ENCODE measurements at regions not wholly inside any gene's neighbourhood (a gene's known extent, or its start where the extent isn't known, plus 50 kb on each side); places are given as distances from the start of the nearest gene placed in this dataset.
"Not testable (repeated sequence)": the region's sequence is repeated elsewhere in the genome, so short reads cannot be mapped to it uniquely, and the experiment has no call there.

GRCh38 chr2:91759361-91759941 is 3068.0 kb downstream of the RPIA start:
- H3K27me3 ChIP-seq (ENCODE audit: insufficient read depth), result peaks cover 16% of the 10 kb centered on the region; the same call in 1 of the 2 replicates
- H3K9me2 ChIP-seq; H3K79me2 ChIP-seq (ENCODE audit: insufficient read depth); H3K9ac ChIP-seq; H2AFZ ChIP-seq (ENCODE audit: low read depth); H3K4me1 ChIP-seq (ENCODE audit: control insufficient read depth in 1 of 2, insufficient read depth in 2 of 2, low read depth in 1 of 2, low read length in 1 of 2); H3K4me2 ChIP-seq; CTCF ChIA-PET; POLR2A ChIA-PET; H3K36me3 ChIP-seq (replicated peaks in 1 of 2; ENCODE audit: control insufficient read depth in 1 of 2, insufficient read depth in 2 of 2, low read length in 1 of 2); H3K27ac ChIP-seq (ENCODE audit: low read depth in 2 of 2, low read length in 1 of 2); DNase-seq; H3K9me3 ChIP-seq; H4K20me1 ChIP-seq (ENCODE audit: insufficient read depth); H3F3A ChIP-seq (replicated peaks; ENCODE audit: insufficient read depth); H3K4me3 ChIP-seq (ENCODE audit: low read depth in 2 of 2, low read length in 1 of 2): not testable (repeated sequence)
- 2% methylated on average over 5 of the region's 5 CpGs for WGBS (ENCODE audit: low lambda C conversion rate)
- TF ChIP-seq CTCF (IDR thresholded peaks at IDR 0.05), result peak; percentile 51

- H3K4me1 ChIP-seq (ENCODE audit: control insufficient read depth in 1 of 2, insufficient read depth in 2 of 2, low read depth in 1 of 2, low read length in 1 of 2); H3K9ac ChIP-seq; POLR2A ChIA-PET; H3K9me2 ChIP-seq; H3K79me2 ChIP-seq (ENCODE audit: insufficient read depth); H4K20me1 ChIP-seq (ENCODE audit: insufficient read depth); H3K36me3 ChIP-seq (replicated peaks in 1 of 2; ENCODE audit: control insufficient read depth in 1 of 2, insufficient read depth in 2 of 2, low read length in 1 of 2); H3F3A ChIP-seq (replicated peaks; ENCODE audit: insufficient read depth); H3K4me2 ChIP-seq; CTCF ChIA-PET; H3K27ac ChIP-seq (ENCODE audit: low read depth in 2 of 2, low read length in 1 of 2); DNase-seq; H2AFZ ChIP-seq (ENCODE audit: low read depth); H3K4me3 ChIP-seq (ENCODE audit: low read depth in 2 of 2, low read length in 1 of 2); H3K9me3 ChIP-seq: not testable (repeated sequence)
- peaks cover 15% of the 10 kb centered on the region; the same call in 1 of the 2 replicates for H3K27me3 ChIP-seq (ENCODE audit: insufficient read depth)
- WGBS (ENCODE audit: low lambda C conversion rate), result 17% methylated on average over 1 of the region's 5 CpGs
Observed at GRCh38 chr2:91760672-91761071, 3069.2 kb downstream of the RPIA start.

GRCh38 chr2:91762312-91762711 is 3070.8 kb downstream of the RPIA start:
- H2AFZ ChIP-seq (ENCODE audit: low read depth); H3K9ac ChIP-seq; H3K4me3 ChIP-seq (ENCODE audit: low read depth in 2 of 2, low read length in 1 of 2); H3F3A ChIP-seq (replicated peaks; ENCODE audit: insufficient read depth); H3K4me1 ChIP-seq (ENCODE audit: control insufficient read depth in 1 of 2, insufficient read depth in 2 of 2, low read depth in 1 of 2, low read length in 1 of 2); H3K9me3 ChIP-seq; H3K4me2 ChIP-seq; H3K9me2 ChIP-seq; H3K27me3 ChIP-seq (ENCODE audit: insufficient read depth); H3K27ac ChIP-seq (ENCODE audit: low read depth in 2 of 2, low read length in 1 of 2); POLR2A ChIA-PET; H3K79me2 ChIP-seq (ENCODE audit: insufficient read depth); DNase-seq; CTCF ChIA-PET; H3K36me3 ChIP-seq (replicated peaks in 1 of 2; ENCODE audit: control insufficient read depth in 1 of 2, insufficient read depth in 2 of 2, low read length in 1 of 2); H4K20me1 ChIP-seq (ENCODE audit: insufficient read depth): not testable (repeated sequence)
- WGBS (ENCODE audit: low lambda C conversion rate), result 40% methylated on average over 3 of the region's 6 CpGs

- H3K27ac ChIP-seq (ENCODE audit: low read depth in 2 of 2, low read length in 1 of 2); H3K4me1 ChIP-seq (ENCODE audit: control insufficient read depth in 1 of 2, insufficient read depth in 2 of 2, low read depth in 1 of 2, low read length in 1 of 2); H4K20me1 ChIP-seq (ENCODE audit: insufficient read depth); H3K4me3 ChIP-seq (ENCODE audit: low read depth in 2 of 2, low read length in 1 of 2); H3K9ac ChIP-seq; H3K9me2 ChIP-seq; H3K36me3 ChIP-seq (replicated peaks in 1 of 2; ENCODE audit: control insufficient read depth in 1 of 2, insufficient read depth in 2 of 2, low read length in 1 of 2); CTCF ChIA-PET; H3K79me2 ChIP-seq (ENCODE audit: insufficient read depth); POLR2A ChIA-PET; H3F3A ChIP-seq (replicated peaks; ENCODE audit: insufficient read depth); H3K9me3 ChIP-seq; H3K27me3 ChIP-seq (ENCODE audit: insufficient read depth); H3K4me2 ChIP-seq; DNase-seq: not testable (repeated sequence)
- WGBS (ENCODE audit: low lambda C conversion rate), result 62% methylated on average over 4 of the region's 4 CpGs
- 0 out of 2 replicates have a peak overlapping the region, but pooled peaks have one; percentile 29 for H2AFZ ChIP-seq (ENCODE audit: low read depth)
Observed at GRCh38 chr2:91763710-91764109, 3072.2 kb downstream of the RPIA start.

- H2AFZ ChIP-seq (ENCODE audit: low read depth); H3K27me3 ChIP-seq (ENCODE audit: insufficient read depth); H3K9me3 ChIP-seq; H3K36me3 ChIP-seq (replicated peaks in 1 of 2; ENCODE audit: control insufficient read depth in 1 of 2, insufficient read depth in 2 of 2, low read length in 1 of 2); H3K27ac ChIP-seq (ENCODE audit: low read depth in 2 of 2, low read length in 1 of 2); H3K4me2 ChIP-seq; H3K79me2 ChIP-seq (ENCODE audit: insufficient read depth); H4K20me1 ChIP-seq (ENCODE audit: insufficient read depth); H3F3A ChIP-seq (replicated peaks; ENCODE audit: insufficient read depth); DNase-seq; H3K4me1 ChIP-seq (ENCODE audit: control insufficient read depth in 1 of 2, insufficient read depth in 2 of 2, low read depth in 1 of 2, low read length in 1 of 2); H3K9me2 ChIP-seq; H3K4me3 ChIP-seq (ENCODE audit: low read depth in 2 of 2, low read length in 1 of 2); H3K9ac ChIP-seq; POLR2A ChIA-PET; CTCF ChIA-PET: not testable (repeated sequence)
- WGBS (ENCODE audit: low lambda C conversion rate), result 14% methylated on average over 5 of the region's 5 CpGs
Observed at GRCh38 chr2:91764581-91765002, 3073.1 kb downstream of the RPIA start.

GRCh38 chr2:91765018-91765754 is 3073.7 kb downstream of the RPIA start:
- CTCF ChIA-PET; H3F3A ChIP-seq (replicated peaks; ENCODE audit: insufficient read depth); H3K4me1 ChIP-seq (ENCODE audit: control insufficient read depth in 1 of 2, insufficient read depth in 2 of 2, low read depth in 1 of 2, low read length in 1 of 2); POLR2A ChIA-PET; H3K27me3 ChIP-seq (ENCODE audit: insufficient read depth); H3K36me3 ChIP-seq (replicated peaks in 1 of 2; ENCODE audit: control insufficient read depth in 1 of 2, insufficient read depth in 2 of 2, low read length in 1 of 2); H3K9me3 ChIP-seq; H3K27ac ChIP-seq (ENCODE audit: low read depth in 2 of 2, low read length in 1 of 2); H3K79me2 ChIP-seq (ENCODE audit: insufficient read depth); H3K9ac ChIP-seq; H3K9me2 ChIP-seq; DNase-seq; H3K4me3 ChIP-seq (ENCODE audit: low read depth in 2 of 2, low read length in 1 of 2); H4K20me1 ChIP-seq (ENCODE audit: insufficient read depth); H2AFZ ChIP-seq (ENCODE audit: low read depth); H3K4me2 ChIP-seq: not testable (repeated sequence)
- WGBS (ENCODE audit: low lambda C conversion rate), result 34% methylated on average over 2 of the region's 7 CpGs

Measured in SK-N-SH (cell line).